ENCODE measurements at regions not wholly inside any gene's neighbourhood (a gene's known extent, or its start where the extent isn't known, plus 50 kb on each side); places are given as distances from the start of the nearest gene placed in this dataset.

DNA sequence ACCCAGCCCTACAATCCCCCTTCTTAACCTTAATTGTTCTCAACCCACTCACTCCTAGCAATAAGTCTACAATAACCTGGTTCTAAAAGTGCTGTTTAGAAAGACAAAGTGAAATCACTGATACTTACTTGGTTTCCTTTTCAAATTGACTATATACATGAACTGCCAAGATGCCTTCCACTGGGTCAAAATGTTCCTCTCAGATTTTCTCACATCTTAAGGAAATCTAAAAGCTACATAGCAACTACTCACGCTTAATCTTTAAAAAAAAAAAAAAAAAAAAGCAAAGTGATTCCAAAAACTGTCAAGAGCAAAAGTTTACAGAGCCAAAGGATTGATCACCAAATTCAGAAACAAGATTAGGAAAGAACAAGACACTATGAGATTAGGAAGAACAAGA lies 68.7 kb upstream of the MAP4 start:
- TF ChIP-seq, protein P1, sequence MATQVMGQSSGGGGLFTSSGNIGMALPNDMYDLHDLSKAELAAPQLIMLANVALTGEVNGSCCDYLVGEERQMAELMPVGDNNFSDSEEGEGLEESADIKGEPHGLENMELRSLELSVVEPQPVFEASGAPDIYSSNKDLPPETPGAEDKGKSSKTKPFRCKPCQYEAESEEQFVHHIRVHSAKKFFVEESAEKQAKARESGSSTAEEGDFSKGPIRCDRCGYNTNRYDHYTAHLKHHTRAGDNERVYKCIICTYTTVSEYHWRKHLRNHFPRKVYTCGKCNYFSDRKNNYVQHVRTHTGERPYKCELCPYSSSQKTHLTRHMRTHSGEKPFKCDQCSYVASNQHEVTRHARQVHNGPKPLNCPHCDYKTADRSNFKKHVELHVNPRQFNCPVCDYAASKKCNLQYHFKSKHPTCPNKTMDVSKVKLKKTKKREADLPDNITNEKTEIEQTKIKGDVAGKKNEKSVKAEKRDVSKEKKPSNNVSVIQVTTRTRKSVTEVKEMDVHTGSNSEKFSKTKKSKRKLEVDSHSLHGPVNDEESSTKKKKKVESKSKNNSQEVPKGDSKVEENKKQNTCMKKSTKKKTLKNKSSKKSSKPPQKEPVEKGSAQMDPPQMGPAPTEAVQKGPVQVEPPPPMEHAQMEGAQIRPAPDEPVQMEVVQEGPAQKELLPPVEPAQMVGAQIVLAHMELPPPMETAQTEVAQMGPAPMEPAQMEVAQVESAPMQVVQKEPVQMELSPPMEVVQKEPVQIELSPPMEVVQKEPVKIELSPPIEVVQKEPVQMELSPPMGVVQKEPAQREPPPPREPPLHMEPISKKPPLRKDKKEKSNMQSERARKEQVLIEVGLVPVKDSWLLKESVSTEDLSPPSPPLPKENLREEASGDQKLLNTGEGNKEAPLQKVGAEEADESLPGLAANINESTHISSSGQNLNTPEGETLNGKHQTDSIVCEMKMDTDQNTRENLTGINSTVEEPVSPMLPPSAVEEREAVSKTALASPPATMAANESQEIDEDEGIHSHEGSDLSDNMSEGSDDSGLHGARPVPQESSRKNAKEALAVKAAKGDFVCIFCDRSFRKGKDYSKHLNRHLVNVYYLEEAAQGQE (IDR thresholded peaks at IDR 0.05; ENCODE audit: insufficient read depth in 1 of 2, low read depth in 2 of 2, low read length in 2 of 2), result no peak
- no peak for TF ChIP-seq SIN3A (IDR thresholded peaks at IDR 0.05; ENCODE audit: borderline replicate concordance, insufficient read depth, low read length)
- TF ChIP-seq POLR2AphosphoS5 (IDR thresholded peaks at IDR 0.05; ENCODE audit: low read depth, low read length), result no peak
- no peak for TF ChIP-seq TAF1 (IDR thresholded peaks at IDR 0.05; ENCODE audit: borderline replicate concordance, insufficient read depth, low read length)
- no peak for TF ChIP-seq FOXP2 (optimal IDR thresholded peaks at IDR 0.05; ENCODE audit: borderline replicate concordance, extremely low read depth, extremely low read length, insufficient read depth)

DNA sequence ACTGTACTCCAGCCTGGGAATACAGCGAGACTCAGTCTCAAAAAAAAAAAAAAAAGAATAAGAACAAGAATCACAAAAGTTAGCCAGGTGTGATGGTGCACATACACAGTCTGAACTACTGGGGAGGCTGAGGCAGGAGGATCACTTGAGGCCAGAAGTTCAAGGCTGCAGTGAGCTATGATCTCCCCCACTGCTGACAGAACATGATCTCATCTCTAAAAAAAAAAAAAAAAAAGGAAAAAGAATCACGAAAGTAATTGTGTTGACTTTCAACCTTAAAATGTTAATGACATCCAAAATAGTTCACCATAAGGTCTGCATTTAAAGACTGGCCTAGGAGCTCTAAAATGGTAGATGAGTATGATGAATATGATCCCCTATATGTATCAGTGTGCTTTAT lies 68.0 kb upstream of the MAP4 start:
- TF ChIP-seq SIN3A (IDR thresholded peaks at IDR 0.05; ENCODE audit: borderline replicate concordance, insufficient read depth, low read length), result no peak
- TF ChIP-seq TAF1 (IDR thresholded peaks at IDR 0.05; ENCODE audit: borderline replicate concordance, insufficient read depth, low read length), result no peak
- no peak for TF ChIP-seq POLR2AphosphoS5 (IDR thresholded peaks at IDR 0.05; ENCODE audit: low read depth, low read length)
- TF ChIP-seq FOXP2 (optimal IDR thresholded peaks at IDR 0.05; ENCODE audit: borderline replicate concordance, extremely low read depth, extremely low read length, insufficient read depth), result no peak
- TF ChIP-seq, protein P1 (IDR thresholded peaks at IDR 0.05; ENCODE audit: insufficient read depth in 1 of 2, low read depth in 2 of 2, low read length in 2 of 2), result no peak

DNA sequence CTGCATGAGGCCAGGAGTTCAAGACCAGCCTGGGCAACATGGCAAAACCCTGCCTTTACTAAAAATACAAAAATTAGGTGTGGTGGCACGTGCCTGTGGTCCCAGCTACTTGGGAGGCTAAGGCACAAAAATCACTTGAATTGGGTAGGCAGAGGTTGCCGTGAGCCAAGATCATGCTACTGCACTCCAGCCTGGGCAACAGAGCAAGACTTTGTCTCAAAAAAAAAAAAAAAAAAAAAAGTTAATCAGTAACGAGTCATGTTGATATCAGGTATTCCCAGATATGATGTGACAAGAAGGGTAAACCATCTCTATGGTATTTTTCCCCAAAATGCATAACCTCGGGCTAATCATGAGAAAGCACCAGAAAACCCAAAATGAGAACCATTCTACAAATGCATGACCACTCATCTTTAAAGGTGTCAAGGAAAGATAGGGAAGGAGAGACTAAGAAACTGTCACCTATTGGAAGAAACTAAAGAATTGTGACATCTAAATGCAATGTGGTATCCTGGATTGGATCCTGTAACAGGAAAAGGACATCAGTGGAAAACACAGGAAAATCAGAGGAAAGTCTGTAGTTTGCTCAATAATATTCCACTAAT lies 66.5 kb upstream of the MAP4 start:
- TF ChIP-seq FOXP2 (optimal IDR thresholded peaks at IDR 0.05; ENCODE audit: borderline replicate concordance, extremely low read depth, extremely low read length, insufficient read depth) (no peak), POLR2AphosphoS5 (IDR thresholded peaks at IDR 0.05; ENCODE audit: low read depth, low read length) (no peak), SIN3A (IDR thresholded peaks at IDR 0.05; ENCODE audit: borderline replicate concordance, insufficient read depth, low read length) (no peak), TAF1 (IDR thresholded peaks at IDR 0.05; ENCODE audit: borderline replicate concordance, insufficient read depth, low read length) (no peak)
- TF ChIP-seq, protein P1 (IDR thresholded peaks at IDR 0.05; ENCODE audit: insufficient read depth in 1 of 2, low read depth in 2 of 2, low read length in 2 of 2), result no peak

DNA sequence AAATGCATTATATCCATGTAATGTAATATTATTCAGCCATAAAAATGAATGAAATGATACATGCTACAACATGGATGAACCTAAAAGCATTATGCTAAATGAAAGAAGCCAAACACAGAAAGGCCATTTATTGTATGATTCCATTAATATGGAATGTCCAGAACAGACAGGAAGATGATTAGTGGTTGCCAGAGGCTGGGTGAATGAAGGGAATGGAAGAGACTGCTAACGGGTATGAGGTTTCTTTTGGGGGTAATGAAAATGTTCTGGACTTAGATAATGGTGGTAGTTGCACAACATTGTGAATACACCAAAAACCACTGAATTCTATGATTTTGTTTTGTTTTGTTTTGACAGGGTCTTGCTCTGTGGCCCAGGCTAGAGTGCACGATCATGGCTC lies 61.6 kb upstream of the MAP4 start:
- no peak for TF ChIP-seq POLR2AphosphoS5 (IDR thresholded peaks at IDR 0.05; ENCODE audit: low read depth, low read length)

DNA sequence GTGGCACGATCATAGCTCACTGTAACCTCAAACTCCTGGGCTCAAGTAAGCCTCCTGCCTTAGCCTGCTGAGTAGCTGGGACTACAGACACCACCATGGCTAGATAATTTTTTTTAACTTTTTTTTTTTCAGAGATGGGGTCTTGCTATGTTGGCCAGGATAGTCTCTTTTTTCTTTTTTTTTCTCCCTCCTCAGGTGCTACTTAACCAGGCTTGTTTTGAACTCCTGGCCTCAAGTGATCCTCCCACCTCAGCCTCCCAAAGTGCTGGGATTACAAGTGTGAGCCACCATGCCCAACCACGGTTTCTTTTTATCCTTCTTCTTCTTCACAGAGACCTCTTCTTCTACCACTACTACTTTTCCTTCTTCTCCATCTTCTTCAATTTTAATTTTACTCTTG lies 53.8 kb upstream of the MAP4 start:
- TF ChIP-seq SIN3A (IDR thresholded peaks at IDR 0.05; ENCODE audit: borderline replicate concordance, insufficient read depth, low read length) (no peak), POLR2AphosphoS5 (IDR thresholded peaks at IDR 0.05; ENCODE audit: low read depth, low read length) (no peak), FOXP2 (optimal IDR thresholded peaks at IDR 0.05; ENCODE audit: borderline replicate concordance, extremely low read depth, extremely low read length, insufficient read depth) (no peak), TAF1 (IDR thresholded peaks at IDR 0.05; ENCODE audit: borderline replicate concordance, insufficient read depth, low read length) (no peak)
- TF ChIP-seq, protein P1 (IDR thresholded peaks at IDR 0.05; ENCODE audit: insufficient read depth in 1 of 2, low read depth in 2 of 2, low read length in 2 of 2), result no peak

Data from PFSK-1 (cell line).